NCI-H2196 treated with DMSO at 0.1 percent for 48 hours (cell line): ENCODE measurements at regions not wholly inside any gene's neighbourhood (a gene's known extent, or its start where the extent isn't known, plus 50 kb on each side); places are given as distances from the start of the nearest gene placed in this dataset.
"Not testable (repeated sequence)": the region's sequence is repeated elsewhere in the genome, so short reads cannot be mapped to it uniquely, and the experiment has no call there.

Experiments used
- DNase-seq: peaks from one replicate; lab custom pipeline; 2025; ENCODE audit not compliant: unreplicated experiment; lab: John Stamatoyannopoulos, UW

DNA sequence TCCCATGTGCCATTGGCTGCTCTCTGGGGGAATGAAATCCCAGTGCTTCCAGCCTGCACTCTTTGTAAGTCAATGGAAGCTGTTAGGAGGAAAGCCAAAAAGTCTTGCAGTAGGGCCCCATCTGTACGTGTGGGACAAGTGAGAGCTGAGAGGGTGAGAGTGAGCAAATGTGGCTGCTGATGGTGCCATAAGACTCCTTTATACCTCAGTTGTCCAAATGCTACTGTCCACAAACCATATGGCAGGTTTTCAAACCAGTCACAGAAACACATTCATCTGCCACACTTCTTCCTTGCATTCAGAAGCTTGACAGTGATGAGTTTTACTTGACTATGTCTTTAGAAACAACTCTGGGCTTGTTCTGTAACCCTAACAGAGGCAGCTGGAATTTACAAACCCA is 543.8 kb downstream of the CSNK1G3 start:
- DNase-seq: no peak

DNA sequence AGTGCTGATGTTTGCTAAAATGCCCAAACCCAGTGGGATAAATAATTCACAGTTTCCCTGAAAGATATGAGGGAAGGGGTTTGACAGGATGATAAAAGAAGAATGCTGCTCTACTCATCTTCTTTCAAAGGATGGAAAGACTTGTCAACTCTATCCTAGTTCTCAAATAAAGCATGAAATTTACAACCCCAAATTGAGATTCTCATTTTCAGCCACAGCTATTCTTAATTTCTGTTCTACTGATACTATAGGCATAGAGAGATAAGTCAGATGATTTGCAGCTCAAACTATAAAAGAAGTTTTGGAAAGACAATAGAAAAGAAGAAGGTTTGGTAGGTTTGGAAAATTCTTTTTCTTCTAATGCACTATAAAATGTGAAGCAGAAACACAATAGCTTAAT is 542.6 kb downstream of the CSNK1G3 start:
- DNase-seq: no peak

DNA sequence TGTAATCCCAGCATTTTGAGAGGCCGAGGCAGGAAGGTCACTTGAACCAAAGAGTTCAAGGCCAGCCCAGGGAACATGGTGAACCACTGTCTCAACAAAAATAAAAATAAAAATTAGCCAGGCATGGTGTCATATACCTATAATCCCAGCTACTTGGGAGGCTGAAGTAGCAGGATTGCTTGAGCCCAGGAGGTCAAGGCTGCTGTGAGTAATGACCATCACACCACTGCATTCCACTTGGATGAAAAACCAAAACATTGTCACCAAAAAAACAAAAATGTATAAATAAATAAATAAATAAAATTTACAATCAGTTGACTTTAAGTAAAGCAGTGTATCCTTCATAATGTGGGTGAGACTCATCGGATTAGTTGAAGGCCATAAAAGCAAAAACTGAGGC is 541.4 kb downstream of the CSNK1G3 start:
- no peak for DNase-seq

DNA sequence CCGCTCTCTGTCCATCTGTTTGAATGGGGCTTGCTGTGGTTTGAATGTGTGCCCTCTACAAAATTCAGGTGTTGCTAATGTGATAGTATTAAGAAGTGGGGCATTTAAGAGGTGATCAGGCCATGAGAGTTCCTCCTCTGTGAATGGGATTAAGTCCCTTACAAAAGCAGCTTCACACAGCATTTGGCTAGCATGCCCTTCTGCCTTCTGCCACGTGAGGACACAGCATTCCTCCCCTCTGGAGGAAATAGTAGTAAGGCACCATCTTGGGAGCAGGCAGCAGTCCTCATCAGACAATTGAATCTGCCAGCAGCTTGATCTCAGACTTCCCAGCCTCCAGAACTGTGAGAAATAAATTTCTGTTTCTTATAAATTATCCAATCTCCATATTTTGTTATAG is 540.2 kb downstream of the CSNK1G3 start:
- no peak for DNase-seq

DNA sequence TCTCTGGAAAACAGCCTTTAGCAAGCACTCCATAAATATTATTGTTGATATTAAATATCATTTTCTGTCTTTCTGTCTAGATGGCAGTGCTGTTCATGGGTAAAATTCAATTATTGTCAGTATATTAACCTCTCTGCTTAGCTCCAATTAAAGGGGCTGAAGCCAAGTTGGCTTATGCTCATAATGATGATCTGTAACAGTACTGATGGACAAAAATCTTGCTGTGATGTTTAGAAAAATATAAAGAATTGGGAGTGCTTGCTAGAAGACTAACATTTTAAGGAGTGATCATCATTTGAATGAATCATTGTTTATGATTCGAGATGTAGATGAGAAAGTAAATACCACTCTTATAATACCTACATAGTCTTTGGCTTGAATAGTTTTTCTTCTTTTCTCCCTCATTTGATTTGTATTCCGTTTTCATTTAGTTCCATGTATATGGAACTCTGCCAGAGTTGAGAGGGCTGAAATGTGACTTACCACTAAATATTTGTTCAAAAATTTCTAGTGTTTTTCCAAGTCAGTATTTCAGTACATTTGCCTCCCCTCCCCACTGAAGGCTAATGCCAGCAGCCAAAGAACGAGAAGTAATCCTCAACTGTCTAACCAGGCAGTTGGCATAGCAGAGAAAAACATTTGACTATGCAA is 538.3 kb downstream of the CSNK1G3 start:
- no peak for DNase-seq

DNA sequence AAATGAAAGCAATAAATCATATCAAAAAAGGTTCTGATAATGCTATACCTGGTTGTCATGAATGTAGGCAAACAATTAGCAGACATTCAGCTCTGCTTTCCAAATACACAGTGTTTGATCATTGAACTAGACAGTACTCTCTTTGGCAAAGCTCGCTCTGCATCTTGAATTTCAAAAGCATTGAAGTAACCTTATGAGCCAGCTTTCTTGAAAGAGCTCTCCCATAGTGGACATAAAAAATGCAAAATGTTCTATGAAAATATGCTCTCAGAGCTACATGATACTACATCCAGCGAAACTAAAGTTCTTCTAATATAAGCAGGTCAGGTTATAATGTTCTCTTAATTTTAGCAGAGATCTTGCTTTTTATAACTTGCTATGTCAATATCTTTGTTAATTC is 533.4 kb downstream of the CSNK1G3 start:
- DNase-seq: no peak

DNA sequence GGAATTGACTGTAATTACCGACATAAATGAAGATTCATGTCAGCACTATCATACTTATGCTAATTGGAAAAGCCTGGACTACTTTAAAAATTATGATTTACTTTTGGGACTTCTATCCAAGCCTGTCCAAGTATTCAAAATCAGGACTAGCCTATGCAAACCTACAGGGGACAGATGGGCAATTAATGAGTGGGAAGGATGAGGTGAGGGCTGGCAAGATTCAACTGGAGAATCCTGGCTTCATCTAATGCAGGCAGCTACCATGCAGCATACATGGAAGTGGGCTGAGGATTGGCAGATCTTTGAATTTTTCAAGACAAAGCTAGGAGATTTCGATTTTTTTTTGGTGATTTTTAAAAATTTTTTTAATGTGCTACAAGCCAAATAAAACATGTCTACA is 532.6 kb downstream of the CSNK1G3 start:
- no peak for DNase-seq

DNA sequence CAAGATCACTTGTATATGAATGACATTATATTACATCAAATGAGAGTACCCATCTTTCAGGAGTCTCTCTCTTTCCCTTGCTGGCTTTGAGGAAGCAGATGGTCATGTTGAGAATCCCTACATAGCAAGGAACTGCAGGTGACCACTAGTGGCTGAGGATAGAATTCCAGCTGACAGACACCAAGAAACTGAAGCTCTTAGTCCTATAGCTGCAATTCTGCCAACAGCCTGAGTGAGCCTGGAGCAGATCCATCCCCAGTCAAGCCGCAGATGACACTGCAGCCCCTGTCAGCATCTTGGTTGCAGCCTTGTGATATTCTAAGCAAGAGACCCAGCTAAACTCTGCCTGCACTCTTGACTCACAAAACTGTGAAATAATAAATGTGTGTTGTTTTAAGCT is 531.5 kb downstream of the CSNK1G3 start:
- no peak for DNase-seq

DNA sequence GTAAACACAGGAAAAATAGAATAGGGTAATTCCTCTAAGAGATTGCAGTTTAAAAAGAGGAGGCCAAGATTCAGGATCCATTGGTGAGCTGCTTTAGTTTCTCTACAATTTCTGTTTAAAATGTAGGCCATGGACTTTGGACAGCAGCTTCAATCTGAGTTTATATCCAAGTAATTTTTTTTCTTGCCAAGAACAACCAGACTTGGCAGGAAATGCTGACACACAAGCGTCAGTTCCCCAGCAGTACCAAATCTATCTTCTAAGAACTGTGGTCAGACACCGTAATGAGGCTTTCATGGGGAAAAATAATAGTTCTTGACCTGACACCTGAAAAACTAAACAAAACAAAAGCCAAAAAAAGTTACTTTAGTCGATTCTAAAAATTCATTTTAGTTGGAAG is 528.8 kb downstream of the CSNK1G3 start:
- DNase-seq: no peak

DNA sequence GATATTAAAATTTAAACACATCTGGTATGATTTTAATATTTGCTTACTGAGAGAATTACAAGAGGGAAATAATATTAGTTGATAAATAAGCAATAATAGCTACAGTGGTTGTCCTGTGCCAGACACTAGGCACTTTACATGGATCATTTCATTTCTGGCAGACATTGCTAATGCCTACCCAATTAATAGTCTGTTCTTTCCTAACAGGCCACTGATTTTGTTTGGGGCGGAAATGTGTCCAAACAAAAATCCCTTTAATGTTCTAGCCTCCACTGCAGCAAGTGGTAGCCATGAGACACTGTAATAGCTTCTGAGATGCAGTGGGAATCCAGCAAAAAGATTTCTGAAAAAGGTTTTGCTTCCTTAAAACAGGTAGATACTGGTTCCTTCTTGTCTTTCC is 527.4 kb downstream of the CSNK1G3 start:
- no peak for DNase-seq

DNA sequence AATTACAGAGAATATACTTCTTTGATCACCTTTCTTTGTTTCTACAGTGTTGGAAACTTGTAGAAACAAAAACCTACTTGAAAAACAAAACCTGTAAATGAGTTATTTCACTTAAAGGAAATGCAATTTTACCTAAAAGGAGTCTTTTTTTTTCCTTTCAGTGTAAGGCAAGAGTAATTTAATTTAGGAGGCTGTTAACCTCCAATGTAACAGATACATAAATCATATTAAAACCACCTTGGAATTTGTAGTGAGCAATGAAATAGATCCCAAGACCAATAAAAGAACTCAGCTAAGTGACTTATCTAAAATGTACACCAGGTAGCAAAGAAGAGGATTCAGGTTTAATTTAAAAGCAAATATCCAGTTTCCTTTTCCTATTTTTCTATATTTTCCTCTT is 524.8 kb downstream of the CSNK1G3 start:
- no peak for DNase-seq

DNA sequence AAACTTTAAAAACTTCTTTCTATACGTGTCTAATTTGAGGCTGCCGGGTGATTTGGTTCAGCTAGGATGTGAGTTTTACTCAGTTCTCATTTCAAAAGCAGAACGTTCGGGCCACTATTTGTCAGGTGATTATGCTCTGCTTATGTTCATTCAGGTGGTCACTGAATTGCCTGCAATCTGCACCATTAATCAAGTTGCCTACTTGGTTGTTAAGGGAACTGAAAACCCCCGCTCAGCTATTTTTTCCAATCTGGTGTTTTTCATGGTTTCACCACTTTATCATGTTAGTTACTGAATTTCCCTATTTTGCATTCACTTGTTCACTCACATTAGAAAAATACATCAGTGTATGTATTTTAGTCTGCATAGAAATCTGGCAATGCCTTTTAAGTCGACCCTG is 523.0 kb downstream of the CSNK1G3 start:
- DNase-seq: no peak

DNA sequence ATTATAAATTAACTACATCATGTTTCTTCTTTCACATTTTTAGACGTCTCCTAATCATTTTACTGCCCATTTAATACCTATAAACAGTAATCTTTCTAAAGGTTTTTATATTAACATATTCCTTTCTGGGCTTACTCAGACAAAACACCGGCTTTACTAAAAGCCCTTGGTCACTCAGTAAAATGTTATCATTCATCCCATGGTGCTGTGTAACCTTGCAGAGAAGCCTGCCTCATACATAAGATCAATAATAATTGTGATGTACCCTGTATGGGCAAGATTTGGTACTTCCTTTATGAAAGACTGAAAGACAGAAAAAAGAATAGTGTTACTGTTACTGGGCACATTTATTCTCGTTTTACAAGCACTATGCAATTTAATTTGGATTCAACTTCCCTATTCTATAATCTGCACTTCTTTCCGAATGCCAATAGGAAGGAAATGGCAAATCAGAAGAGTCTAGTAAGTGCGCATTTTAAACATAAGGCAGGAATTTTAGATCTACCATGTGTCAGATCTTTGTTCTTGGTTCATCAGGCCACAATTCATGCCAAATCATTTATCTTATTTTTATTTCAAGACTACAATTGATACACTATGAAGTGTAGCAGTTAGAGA is 522.2 kb downstream of the CSNK1G3 start:
- DNase-seq: no peak

DNA sequence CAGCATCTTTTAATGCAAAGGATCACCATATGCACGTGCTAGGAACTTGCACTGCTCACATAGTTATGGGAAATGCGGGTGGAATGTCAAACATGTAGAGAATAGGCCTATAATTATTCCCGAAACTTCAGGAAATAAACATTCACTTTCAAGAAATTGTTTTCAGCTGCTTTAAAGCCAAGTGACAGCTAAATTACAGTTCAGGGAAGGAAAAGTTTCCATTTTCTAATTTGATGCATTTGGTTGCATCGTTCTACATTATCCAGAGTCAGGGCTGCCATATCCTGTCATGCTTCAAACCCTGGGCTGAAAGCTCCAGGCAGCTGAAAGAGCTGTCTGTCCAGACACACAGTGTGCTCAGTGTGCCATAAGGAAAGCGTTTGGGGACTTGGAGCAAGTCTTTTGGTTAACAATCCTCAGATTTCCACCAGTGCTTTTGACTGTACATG is 518.1 kb downstream of the CSNK1G3 start:
- no peak for DNase-seq

DNA sequence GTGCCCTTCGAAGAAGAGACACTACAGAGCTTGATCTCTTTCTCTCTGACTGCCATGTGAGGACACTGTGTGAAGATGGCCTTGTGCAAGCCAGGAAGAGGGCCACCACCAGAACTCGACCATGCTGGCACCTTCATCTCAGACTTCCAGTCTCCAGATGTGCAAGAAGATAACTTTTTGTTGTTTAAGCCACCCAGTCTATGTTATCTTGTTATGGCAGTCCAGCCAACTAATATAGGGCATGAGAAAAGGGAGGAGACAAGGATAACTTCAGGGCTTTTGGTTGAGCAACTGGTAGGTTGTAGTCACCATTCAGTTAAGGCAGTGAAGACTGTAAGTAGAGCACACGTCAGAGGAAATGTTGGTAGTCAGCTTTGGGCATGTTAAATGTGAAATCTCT is 515.5 kb downstream of the CSNK1G3 start:
- DNase-seq: no peak

DNA sequence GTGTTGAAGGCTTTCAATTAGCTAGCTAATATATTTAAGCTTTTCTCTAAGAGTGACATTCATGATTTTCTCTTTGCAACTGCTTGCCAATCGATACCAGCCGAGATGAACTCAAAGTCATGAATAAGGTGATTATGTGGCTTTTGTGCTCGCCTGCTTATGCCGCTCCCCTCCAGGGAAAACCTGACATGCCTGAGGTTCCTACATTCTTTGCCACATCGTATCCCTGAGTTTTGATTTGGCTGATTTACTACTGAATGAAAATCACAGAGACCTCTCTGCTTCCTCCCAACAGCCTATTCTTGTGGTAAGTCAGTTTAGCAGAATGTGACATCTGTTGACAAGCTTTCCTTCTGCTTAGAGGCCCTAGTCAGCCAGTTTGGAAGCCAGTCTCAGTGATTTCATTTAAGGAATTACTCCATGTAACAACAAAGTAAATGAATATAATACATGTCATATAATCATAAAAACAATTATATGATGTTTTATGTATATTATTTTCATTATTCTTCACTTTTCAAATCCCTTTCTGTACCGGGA is 513.4 kb downstream of the CSNK1G3 start:
- DNase-seq: no peak

DNA sequence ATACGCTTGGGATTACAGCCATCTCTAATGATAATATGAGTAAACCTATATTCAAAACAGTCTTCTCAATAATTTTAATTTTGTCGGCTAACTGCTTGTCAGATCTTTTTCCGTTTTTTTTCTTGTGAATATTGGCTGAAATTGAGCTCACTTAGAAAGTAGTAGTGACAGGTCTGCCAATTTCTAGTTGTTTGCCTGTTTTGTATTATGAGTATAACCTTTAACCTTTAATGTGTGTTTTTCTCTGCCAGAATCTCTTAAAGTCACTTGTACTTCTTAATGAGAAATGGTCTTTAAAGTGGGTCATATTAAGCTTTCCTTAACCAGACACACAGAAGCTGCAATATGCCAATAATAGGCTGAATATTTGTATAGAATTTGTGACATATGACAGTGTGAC is 511.0 kb downstream of the CSNK1G3 start:
- DNase-seq: no peak

DNA sequence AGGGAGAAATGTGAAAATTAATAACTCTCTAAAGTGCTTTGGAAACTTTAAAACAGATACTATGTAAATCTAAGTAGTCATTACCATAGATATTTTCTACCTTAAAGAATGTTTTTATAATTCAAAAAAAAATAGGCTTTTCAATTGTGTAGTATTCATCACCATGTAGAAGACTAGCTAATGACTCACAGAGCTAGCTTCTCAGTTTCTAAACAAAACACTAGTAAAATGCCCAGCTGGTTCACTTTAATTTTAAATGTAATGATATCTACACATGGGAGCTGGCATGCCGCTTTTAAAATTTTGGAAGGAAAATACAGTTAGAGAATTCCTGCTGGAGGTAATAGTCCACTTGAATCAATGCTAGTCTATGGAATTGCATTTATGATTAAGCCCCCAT is 509.8 kb downstream of the CSNK1G3 start:
- no peak for DNase-seq

DNA sequence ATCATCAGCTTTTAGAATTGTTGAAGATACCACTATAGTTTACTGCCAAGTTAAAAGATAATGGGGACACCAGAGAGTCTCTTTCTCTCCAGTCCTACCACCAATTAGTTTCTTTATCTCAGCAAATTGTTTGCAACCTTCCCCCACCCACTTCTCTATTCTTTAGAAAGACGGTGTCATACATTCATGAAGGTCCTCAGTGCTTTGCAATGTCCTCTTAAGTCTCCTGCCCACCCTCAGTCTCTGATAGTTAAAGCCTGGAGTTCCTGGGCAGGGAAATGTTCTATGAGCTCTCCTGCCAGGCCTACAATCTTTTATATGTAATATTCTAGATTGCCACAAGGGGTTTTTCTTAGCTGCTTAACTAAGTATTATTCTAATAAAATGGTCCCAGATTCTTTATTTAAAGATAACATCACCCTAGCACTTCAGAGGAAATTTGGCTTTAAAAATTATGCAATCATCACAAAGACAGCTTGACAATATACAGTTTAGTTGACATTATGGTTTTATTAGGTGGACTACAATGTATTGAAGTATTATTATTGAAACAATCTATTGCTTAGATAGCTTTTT is 509.2 kb downstream of the CSNK1G3 start:
- no peak for DNase-seq

DNA sequence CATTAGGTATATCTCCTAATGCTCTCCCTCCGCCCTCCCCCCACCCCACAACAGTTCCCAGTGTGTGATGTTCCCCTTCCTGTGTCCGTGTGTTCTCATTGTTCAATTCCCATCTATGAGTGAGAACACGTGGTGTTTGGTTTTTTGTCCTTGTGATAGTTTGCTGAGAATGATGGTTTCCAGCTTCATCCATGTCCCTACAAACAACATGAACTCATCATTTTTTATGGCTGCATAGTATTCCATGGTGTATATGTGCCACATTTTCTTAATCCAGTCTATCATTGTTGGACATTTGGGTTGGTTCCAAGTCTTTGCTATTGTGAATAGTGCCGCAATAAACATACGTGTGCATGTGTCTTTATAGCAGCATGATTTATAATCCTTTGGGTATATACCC is 505.3 kb downstream of the CSNK1G3 start:
- DNase-seq: not testable (repeated sequence)

DNA sequence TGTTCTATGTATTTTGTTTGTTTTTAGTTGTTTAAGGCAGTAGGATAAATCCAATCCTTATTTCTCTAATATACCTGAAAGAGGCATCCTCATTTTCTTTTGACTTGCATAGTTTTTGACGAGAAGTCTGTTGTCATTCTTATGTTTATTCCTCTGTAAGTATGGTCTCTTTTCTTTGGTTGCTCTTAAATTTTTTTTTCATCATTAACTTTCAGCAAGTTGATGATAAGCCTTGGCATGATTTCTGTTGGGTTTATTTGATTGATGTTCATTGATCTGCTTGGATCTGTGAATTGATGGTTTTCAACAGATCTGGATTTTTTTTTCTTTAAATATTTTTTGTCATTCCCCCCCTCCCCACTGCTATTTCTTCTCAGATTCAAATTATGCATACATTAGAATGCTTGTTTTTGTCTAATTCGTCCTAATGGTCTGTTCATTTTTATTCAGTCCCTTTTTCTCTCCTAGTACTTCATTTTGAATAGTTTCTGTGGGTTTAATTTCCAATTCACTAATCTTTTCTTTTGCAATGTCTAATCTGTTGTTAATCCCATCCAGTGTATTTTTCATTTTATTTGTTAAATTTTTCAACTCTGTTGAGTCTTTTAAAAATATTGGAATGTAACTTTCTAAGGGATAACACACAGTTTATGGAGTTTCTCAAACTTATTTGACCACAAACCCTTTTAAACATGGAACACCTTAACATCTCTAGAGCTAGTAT is 495.9 kb downstream of the CSNK1G3 start:
- DNase-seq: no peak
